ENCODE measurements at regions not wholly inside any gene's neighbourhood (a gene's known extent, or its start where the extent isn't known, plus 50 kb on each side); places are given as distances from the start of the nearest gene placed in this dataset.

GRCh38 chr2:118665784-118666529 lies 181.5 kb downstream of the EN1 start:
- DNase-seq (ENCODE audit: low spot score): no peak

DNA sequence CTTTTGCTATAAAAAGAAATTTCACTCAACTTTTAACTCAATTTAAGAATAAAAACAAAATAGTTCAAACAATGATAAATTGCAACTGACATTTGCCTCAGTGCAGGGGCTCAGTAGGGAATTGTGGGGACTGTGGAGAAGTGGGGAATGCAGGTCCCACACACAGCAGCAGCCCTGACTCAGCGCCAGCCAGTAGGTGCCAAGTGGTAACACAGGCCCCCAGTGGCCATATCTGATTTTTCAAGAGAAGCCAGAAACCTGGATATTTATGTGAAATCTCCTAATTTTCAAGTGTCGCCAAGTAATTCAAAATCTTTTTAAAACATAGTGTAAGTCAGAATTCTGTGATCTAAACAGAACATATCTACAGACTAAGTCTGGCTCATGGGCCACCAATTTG lies 186.3 kb downstream of the EN1 start:
- no peak for DNase-seq (ENCODE audit: low spot score)

DNA sequence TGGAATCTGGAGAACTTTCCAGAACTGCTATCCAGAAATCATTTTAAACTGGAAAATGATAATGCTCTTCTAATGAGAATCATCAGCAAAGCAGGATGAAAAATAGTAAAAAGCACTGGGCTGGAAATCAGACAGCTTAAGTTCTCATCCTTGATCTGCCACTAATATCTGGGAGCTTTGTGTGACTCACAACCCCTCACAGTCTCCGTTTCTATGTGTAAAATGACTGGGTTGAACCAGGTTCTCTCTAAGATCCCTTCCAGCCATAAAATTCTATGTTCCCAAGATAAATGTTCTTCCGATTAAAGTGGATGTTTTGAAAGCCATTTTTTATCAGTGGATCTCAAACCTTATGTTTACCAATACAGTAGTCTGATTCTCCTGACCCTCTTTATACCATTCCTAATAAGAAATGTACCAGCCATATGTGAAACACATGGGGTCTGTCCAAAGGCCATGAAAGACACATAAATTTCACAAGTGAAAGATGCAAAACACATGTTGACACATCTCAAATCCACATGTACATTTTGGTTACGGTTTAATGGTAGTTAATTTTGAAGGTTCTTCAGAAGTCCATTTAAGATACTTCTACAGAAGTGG lies 188.8 kb downstream of the EN1 start:
- DNase-seq (ENCODE audit: low spot score): no peak

GRCh38 chr2:118657466-118657865 lies 190.0 kb downstream of the EN1 start:
- DNase-seq (ENCODE audit: low spot score): no peak

GRCh38 chr2:118654945-118655344 lies 192.5 kb downstream of the EN1 start:
- DNase-seq (ENCODE audit: low spot score): no peak

GRCh38 chr2:118650327-118650726 lies 197.1 kb downstream of the EN1 start:
- no peak for DNase-seq (ENCODE audit: low spot score)

DNA sequence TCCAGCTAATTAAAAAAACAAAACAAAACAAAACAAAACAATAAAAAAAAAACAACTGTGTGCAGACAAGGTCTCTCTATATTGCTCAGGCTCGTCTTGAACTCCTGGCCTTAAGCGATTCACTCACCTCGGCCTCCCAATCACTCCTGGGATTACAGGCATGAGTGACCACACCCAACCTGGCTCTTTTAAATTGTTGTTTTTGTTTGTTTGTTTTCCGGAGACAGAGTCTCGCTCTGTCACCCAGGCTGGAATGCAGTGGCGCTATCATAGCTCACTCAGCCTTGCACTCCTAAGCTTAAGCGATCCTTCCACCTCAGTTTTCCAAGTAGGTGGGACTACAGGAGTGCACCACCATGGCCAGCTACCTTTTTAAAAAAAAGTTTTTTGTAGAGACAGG lies 201.6 kb downstream of the EN1 start:
- DNase-seq (ENCODE audit: low spot score): no peak

- DNase-seq (ENCODE audit: low spot score): no peak
Observed at GRCh38 chr2:118644190-118644589, 203.3 kb downstream of the EN1 start.

DNA sequence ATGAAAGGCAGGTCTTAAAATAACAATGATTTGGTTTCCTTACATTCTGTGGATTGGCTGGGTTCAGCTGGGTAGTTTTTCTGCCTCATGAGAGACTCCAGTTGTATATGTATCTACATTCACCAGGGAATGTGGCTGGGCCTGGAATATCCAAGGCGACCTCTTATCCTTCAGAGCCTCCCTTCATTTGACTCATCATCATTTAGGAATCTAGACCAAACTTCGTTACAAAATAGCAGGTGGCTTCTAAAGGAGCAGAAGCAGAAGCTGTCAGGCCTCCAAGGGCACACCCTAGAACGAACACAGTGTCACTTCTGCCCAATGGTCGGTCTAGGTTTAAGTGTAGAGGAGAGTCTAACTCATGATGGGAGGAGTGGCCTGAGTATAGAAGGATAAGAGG lies 204.2 kb downstream of the EN1 start:
- no peak for DNase-seq (ENCODE audit: low spot score)

DNA sequence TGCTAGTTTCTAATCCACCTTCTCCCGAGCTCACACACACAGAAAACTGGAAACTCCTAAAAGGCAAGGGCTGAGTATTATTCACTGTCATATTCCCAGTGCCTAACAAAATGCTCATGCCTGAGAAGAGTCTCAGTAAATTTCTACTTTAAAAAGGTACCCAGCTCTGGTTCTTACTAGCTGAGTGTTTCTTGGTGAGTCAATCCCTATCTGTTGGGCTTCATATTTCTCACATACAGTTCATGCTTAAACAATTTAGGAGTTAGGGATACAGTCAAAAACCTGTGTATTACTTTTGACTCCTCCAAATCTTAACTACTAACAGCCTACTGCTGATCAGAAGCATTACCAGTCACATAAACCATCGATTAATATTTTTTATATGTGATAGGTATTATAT lies 204.9 kb downstream of the EN1 start:
- no peak for DNase-seq (ENCODE audit: low spot score)

GRCh38 chr2:118641711-118642110 lies 205.7 kb downstream of the EN1 start:
- DNase-seq (ENCODE audit: low spot score): no peak

- no peak for DNase-seq (ENCODE audit: low spot score)
Observed at GRCh38 chr2:118639371-118639770, 208.1 kb downstream of the EN1 start.

- DNase-seq (ENCODE audit: low spot score): no peak
Observed at GRCh38 chr2:118638453-118638852, 209.0 kb downstream of the EN1 start.

GRCh38 chr2:118635891-118636290 lies 211.6 kb downstream of the EN1 start:
- no peak for DNase-seq (ENCODE audit: low spot score)

GRCh38 chr2:118634876-118635275 lies 212.6 kb downstream of the EN1 start:
- no peak for DNase-seq (ENCODE audit: low spot score)

DNA sequence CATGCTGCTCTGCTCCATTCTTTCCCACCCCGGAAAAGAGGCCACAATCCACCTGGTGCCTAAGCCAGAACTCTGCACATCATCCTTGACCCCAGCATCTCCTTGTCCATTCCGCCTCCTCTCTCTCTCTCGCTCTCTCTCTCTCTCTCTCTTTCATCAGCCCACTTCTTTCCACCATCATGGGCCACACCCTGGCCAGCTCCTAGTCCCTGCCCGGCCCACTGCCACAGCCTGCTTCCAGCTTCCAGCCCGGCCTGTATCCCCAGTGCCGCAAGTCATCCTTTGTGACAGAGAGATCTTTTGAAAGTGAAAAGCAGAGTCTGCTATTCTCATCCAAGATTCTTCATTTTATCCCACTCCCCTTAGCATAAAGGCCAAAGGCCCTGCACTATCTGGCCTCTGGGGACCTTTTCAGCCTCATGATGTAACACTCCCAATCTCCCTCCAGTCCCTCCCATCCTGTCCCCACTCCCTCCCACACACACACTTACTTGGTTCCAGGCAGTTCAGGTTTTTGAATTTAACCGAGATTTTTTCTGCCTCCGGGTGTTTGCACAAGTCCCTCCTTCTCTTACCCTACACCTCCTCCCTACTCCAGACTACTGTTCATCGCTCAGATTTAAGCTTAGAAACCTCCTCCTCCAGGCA lies 214.0 kb downstream of the EN1 start:
- no peak for DNase-seq (ENCODE audit: low spot score)

GRCh38 chr2:118632921-118633320 lies 214.5 kb downstream of the EN1 start:
- no peak for DNase-seq (ENCODE audit: low spot score)

DNA sequence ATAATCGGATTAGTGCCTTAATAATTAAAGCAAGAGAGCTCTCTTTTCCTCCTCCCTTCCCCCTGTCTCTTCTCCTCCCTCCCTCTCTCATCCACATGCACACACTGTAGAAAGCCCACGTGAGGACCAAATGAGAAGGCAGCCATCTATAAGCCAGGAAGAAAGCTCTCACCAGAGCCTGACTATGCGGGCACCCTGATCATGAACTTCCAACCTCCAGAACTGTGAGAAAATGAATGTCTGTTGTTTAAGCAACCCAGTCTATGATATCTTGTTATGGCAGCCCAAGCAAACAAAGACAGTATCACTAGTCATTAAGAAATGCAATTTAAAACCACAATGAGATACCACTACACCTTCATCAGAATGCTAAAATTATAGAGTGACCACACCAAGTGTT lies 220.3 kb downstream of the EN1 start:
- DNase-seq (ENCODE audit: low spot score): no peak

GRCh38 chr2:118622913-118623312 lies 224.5 kb downstream of the EN1 start:
- no peak for DNase-seq (ENCODE audit: low spot score)

GRCh38 chr2:118622108-118622507 lies 225.3 kb downstream of the EN1 start:
- no peak for DNase-seq (ENCODE audit: low spot score)

DNA sequence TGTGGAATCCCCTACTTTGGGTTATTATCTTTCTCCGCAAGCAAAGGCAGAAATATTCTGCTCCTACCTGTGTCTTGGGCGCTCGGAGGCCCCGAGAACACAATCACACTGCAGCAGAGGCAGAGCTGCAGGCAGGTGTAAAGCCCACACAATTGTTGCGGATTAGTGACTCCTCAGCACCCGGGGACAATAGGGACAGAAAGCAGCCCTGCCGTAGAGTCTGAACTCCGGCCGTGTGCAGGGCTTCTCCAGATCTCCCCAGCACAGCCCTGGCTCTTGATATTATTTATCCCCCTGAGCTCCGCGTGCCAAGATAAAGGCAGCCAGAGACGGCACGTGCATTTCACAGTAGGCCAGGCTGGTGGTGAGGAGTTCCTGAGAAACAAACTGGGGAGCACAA lies 229.2 kb downstream of the EN1 start:
- DNase-seq (ENCODE audit: low spot score): no peak

- DNase-seq (ENCODE audit: low spot score): no peak
Observed at GRCh38 chr2:118616432-118616831, 231.0 kb downstream of the EN1 start.

- peak; percentile 61 for DNase-seq (ENCODE audit: low spot score)
Observed at GRCh38 chr2:118614841-118615271, 232.6 kb downstream of the EN1 start.

GRCh38 chr2:118613737-118614136 lies 233.7 kb downstream of the EN1 start:
- no peak for DNase-seq (ENCODE audit: low spot score)

Data from GM03348 (cell line).